Fibroblast of lung (primary cell): ENCODE measurements at regions not wholly inside any gene's neighbourhood (a gene's known extent, or its start where the extent isn't known, plus 50 kb on each side); places are given as distances from the start of the nearest gene placed in this dataset.

Experiments
- DNase-seq, 2 donors: peaks; one replicate each; pipeline versions ENCODE4 v3.0.0 to v3.0.0-alpha.2; 2010; ENCODE audit warnings: low read depth in 2 of 2
- H2AFZ ChIP-seq: 2 replicates; pipeline ENCODE4 v1.5.1; 2012; ENCODE audit warnings: low read length, control low read depth, inconsistent platforms
- H3K27ac ChIP-seq: 2 replicates; pipeline ENCODE4 v1.5.1; 2011; ENCODE audit warnings: low read length, control low read depth; ENCODE audit not compliant: insufficient read depth
- H3K27me3 ChIP-seq: 2 replicates; pipeline ENCODE4 v1.5.1; 2011; ENCODE audit warnings: mild to moderate bottlenecking, low read length; ENCODE audit not compliant: control insufficient read depth, insufficient read depth
- H3K36me3 ChIP-seq: 2 replicates; pipeline ENCODE4 v1.5.1; 2011; ENCODE audit warnings: low read length; ENCODE audit not compliant: control insufficient read depth, insufficient read depth
- H3K4me1 ChIP-seq: 2 replicates; pipeline ENCODE4 v1.5.1; 2011; ENCODE audit warnings: low read length; ENCODE audit not compliant: control insufficient read depth, insufficient read depth; ENCODE audit errors: extremely low read depth
- H3K4me2 ChIP-seq: 2 replicates; pipeline ENCODE4 v1.5.1; 2011; ENCODE audit warnings: low read length, control low read depth; ENCODE audit not compliant: insufficient read depth; ENCODE audit errors: extremely low read depth
- H3K4me3 ChIP-seq, 4 experiments: fragments of 200-600 bp in 1 of 4; sonication (generic) in 1 of 4; replicated peaks in 1 of 4; 2 replicates each; pipeline ENCODE4 v1.5.1; 2011 to 2016; ENCODE audit warnings: low read length in 4 of 4, low read depth in 3 of 4, mild to moderate bottlenecking in 3 of 4, control low read depth in 2 of 4, inconsistent platforms in 1 of 4, mixed read lengths in 1 of 4; ENCODE audit not compliant: insufficient read depth in 1 of 4; ENCODE audit errors: control extremely low read depth in 1 of 4
- H3K79me2 ChIP-seq: 2 replicates; pipeline ENCODE4 v1.5.1; 2012; ENCODE audit warnings: mild to moderate bottlenecking, low read length, inconsistent platforms; ENCODE audit not compliant: control insufficient read depth, insufficient read depth
- H3K9ac ChIP-seq: 2 replicates; pipeline ENCODE4 v1.5.1; 2011; ENCODE audit warnings: mild to moderate bottlenecking, low read length, control low read depth; ENCODE audit not compliant: insufficient read depth
- H3K9me3 ChIP-seq: 2 replicates; pipeline ENCODE4 v1.5.1; 2012; ENCODE audit warnings: low read depth, low read length; ENCODE audit not compliant: control insufficient read depth, insufficient read depth
- H4K20me1 ChIP-seq: 2 replicates; pipeline ENCODE4 v1.5.1; 2011; ENCODE audit warnings: low read length; ENCODE audit not compliant: control insufficient read depth, insufficient read depth; ENCODE audit errors: extremely low read depth
- EZH2 ChIP-seq: IDR thresholded peaks from 2 replicates; pipeline ENCODE4 v1.5.1; 2012; ENCODE audit warnings: low read length, control low read depth, mild to moderate bottlenecking; ENCODE audit errors: missing control alignments
- TF ChIP-seq, protein P1 (sequence below), 2 donors: IDR thresholded peaks in 1 of 2; conservative IDR thresholded peaks in 1 of 2; 1 replicate in 1 of 2; 2 replicates in 1 of 2; pipeline ENCODE4 v1.5.1; 2011 to 2012; ENCODE audit warnings: low read length in 2 of 2, control low read depth in 1 of 2, inconsistent platforms in 1 of 2, low read depth in 1 of 2, mild to moderate bottlenecking in 1 of 2

DNA sequence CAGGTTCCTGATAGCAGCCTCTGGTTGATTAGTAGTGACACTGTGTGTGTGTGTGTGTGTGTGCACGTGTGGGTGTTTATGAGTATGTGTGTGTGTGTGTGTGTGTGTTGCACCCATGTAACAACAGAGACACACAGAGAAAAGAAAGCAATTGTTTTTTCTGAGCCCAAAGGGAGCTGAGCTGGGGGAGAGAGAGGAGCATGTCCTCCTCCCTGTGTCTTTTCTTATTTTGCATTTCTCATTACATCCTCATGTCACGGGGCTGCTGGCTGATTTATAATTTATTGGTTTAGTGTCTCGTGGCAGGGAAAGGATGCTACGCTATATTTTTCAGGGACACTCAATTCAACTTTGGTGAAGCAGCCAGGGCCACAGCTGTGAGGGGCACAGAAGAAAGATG lies 511.4 kb downstream of the BCOR start:
- H3K27ac ChIP-seq, result no peak overlapping the region
- no peaks in the 10 kb centered on the region for H3K9me3 ChIP-seq

DNA sequence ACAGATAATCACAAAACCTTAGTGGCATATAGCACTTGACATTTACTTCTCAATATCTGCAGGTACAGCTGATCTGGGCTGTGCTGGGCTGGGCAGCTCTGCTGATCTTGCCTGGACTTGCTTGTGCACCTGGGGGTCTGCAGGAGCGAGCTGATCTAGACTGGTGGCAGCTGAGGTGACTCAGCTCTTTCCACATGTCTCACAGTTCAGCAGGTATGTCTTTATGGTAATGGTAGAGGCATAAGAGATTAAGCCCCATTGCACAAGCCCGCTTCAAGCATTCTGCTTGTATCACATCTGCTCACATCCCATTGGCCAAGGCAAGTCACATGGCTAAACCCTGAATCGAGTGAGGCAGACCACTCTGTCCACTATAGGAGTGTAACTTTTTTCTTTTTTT lies 506.7 kb downstream of the BCOR start:
- no peaks in the 10 kb centered on the region for H3K9me3 ChIP-seq
- H2AFZ ChIP-seq, result no peak overlapping the region
- H3K4me1 ChIP-seq, result no peaks in the 10 kb centered on the region
- no peak overlapping the region for H3K4me3 ChIP-seq
- TF ChIP-seq, protein P1, sequence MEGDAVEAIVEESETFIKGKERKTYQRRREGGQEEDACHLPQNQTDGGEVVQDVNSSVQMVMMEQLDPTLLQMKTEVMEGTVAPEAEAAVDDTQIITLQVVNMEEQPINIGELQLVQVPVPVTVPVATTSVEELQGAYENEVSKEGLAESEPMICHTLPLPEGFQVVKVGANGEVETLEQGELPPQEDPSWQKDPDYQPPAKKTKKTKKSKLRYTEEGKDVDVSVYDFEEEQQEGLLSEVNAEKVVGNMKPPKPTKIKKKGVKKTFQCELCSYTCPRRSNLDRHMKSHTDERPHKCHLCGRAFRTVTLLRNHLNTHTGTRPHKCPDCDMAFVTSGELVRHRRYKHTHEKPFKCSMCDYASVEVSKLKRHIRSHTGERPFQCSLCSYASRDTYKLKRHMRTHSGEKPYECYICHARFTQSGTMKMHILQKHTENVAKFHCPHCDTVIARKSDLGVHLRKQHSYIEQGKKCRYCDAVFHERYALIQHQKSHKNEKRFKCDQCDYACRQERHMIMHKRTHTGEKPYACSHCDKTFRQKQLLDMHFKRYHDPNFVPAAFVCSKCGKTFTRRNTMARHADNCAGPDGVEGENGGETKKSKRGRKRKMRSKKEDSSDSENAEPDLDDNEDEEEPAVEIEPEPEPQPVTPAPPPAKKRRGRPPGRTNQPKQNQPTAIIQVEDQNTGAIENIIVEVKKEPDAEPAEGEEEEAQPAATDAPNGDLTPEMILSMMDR (conservative IDR thresholded peaks at IDR 0.05 in 1 of 2, IDR thresholded peaks at IDR 0.05 in 1 of 2; ENCODE audit: low read depth in 1 of 2, low read length in 2 of 2), result no peak
- no peak for TF ChIP-seq EZH2
- no peaks in the 10 kb centered on the region for H3K79me2 ChIP-seq
- H3K4me2 ChIP-seq, result no peak overlapping the region
- no peaks in the 10 kb centered on the region for H4K20me1 ChIP-seq
- H3K27me3 ChIP-seq, result no peaks in the 10 kb centered on the region
- no peak overlapping the region for H3K9ac ChIP-seq
- no peak overlapping the region for H3K27ac ChIP-seq
- no peaks in the 10 kb centered on the region for H3K36me3 ChIP-seq
- DNase-seq, result no peak

More for the DNA sequence above, 511.4 kb downstream of the BCOR start:
- H3K79me2 ChIP-seq, result no peaks in the 10 kb centered on the region
- no peak for TF ChIP-seq EZH2
- TF ChIP-seq, protein P1 (conservative IDR thresholded peaks at IDR 0.05 in 1 of 2, IDR thresholded peaks at IDR 0.05 in 1 of 2; ENCODE audit: low read depth in 1 of 2, low read length in 2 of 2), result no peak
- no peak overlapping the region for H2AFZ ChIP-seq
- no peak overlapping the region for H3K4me3 ChIP-seq
- H3K36me3 ChIP-seq, result no peaks in the 10 kb centered on the region
- H3K27me3 ChIP-seq, result no peaks in the 10 kb centered on the region
- no peak for DNase-seq
- H3K4me1 ChIP-seq, result no peaks in the 10 kb centered on the region
- H3K4me2 ChIP-seq, result no peak overlapping the region
- no peak overlapping the region for H3K9ac ChIP-seq
- no peaks in the 10 kb centered on the region for H4K20me1 ChIP-seq

DNA sequence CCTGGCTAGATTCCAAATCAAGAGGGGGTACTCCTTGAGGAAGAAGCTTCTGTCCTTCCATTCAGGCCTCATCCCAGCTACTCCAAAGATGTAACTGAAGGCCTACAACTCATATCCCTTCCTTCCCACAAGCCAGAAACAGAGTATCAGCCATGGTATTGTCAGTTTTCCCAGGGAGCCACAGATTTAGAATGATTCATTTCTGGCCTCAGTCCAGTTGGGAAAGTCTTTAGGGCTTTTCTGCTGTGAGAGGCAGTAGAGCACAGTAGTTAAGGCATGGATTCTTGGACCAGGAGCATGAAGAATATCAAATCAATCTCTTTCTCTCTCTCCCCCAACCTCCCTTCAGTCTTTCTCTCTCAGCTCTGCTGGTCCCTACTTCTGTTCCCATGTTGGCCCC lies 505.0 kb downstream of the BCOR start:
- H3K4me3 ChIP-seq, result no peak overlapping the region
- H3K4me1 ChIP-seq, result no peaks in the 10 kb centered on the region
- H3K27me3 ChIP-seq, result no peaks in the 10 kb centered on the region
- H3K36me3 ChIP-seq, result no peaks in the 10 kb centered on the region
- H2AFZ ChIP-seq, result no peak overlapping the region
- DNase-seq, result peak; percentile 6 to 46
- H3K79me2 ChIP-seq, result no peaks in the 10 kb centered on the region
- no peak for TF ChIP-seq EZH2
- TF ChIP-seq, protein P1 (conservative IDR thresholded peaks at IDR 0.05 in 1 of 2, IDR thresholded peaks at IDR 0.05 in 1 of 2; ENCODE audit: low read depth in 1 of 2, low read length in 2 of 2), result no peak
- H3K4me2 ChIP-seq, result no peak overlapping the region
- H4K20me1 ChIP-seq, result no peaks in the 10 kb centered on the region
- H3K9ac ChIP-seq, result no peak overlapping the region
- H3K27ac ChIP-seq, result no peak overlapping the region
- no peaks in the 10 kb centered on the region for H3K9me3 ChIP-seq
